ENCODE measurements at regions not wholly inside any gene's neighbourhood (a gene's known extent, or its start where the extent isn't known, plus 50 kb on each side); places are given as distances from the start of the nearest gene placed in this dataset.

GRCh38 chr5:148711961-148712360 lies 57.6 kb upstream of the HTR4 start:
- TF ChIP-seq CTCF (IDR thresholded peaks at IDR 0.05) (no peak), GABPB1 (CRISPR knock-in tag; IDR thresholded peaks at IDR 0.05) (no peak), ETV6 (CRISPR knock-in tag; IDR thresholded peaks at IDR 0.05) (no peak), E2F5 (CRISPR knock-in tag; IDR thresholded peaks at IDR 0.05) (no peak), NR3C1 (CRISPR knock-in tag; conservative IDR thresholded peaks at IDR 0.05; ENCODE audit: low read depth) (no peak), SMAD3 (CRISPR knock-in tag; IDR thresholded peaks at IDR 0.05; ENCODE audit: borderline replicate concordance) (no peak), ZNF317 (CRISPR knock-in tag; IDR thresholded peaks at IDR 0.05; ENCODE audit: borderline replicate concordance, low read depth) (no peak), PREB (CRISPR knock-in tag; IDR thresholded peaks at IDR 0.05; ENCODE audit: borderline replicate concordance) (no peak), NFYB (CRISPR knock-in tag; conservative IDR thresholded peaks at IDR 0.05; ENCODE audit: low read depth) (no peak), CREM (CRISPR knock-in tag; IDR thresholded peaks at IDR 0.05) (no peak)

Measured in WTC11 (cell line).